ENCODE measurements at regions not wholly inside any gene's neighbourhood (a gene's known extent, or its start where the extent isn't known, plus 50 kb on each side); places are given as distances from the start of the nearest gene placed in this dataset.

DNA sequence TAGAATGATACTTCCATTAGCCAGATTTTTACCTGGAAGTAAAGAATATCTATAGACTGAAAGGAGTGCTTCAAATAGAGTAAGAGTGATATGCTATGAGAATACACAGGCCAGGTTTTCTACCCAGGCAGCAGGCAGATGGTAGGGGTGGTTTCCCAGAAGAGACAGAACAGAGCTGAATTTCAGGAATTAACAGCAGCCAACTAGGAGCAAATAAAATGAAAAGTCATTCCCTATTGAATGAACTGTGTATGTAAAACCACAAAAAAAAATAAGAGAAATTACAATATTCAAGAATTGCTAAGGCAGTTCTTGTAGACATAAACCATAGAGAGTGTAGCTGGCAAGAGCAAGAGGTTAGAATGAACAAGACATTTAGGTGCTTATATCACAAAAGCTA, 336.8 kb downstream of the KCNJ3 start:
- Histone ChIP-seq H3K9me3 (no peaks in the 10 kb centered on the region), H3K27ac (no peak overlapping the region), H3K27me3 (no peaks in the 10 kb centered on the region), H3K4me1 (no peaks in the 10 kb centered on the region), H3K36me3 (no peaks in the 10 kb centered on the region), H3K4me3 (no peak overlapping the region)
- no peak for TF ChIP-seq EP300 (IDR thresholded peaks at IDR 0.05)
- intact Hi-C loops (cut with DNase I): no loop called here
- DNase-seq: no peak

DNA sequence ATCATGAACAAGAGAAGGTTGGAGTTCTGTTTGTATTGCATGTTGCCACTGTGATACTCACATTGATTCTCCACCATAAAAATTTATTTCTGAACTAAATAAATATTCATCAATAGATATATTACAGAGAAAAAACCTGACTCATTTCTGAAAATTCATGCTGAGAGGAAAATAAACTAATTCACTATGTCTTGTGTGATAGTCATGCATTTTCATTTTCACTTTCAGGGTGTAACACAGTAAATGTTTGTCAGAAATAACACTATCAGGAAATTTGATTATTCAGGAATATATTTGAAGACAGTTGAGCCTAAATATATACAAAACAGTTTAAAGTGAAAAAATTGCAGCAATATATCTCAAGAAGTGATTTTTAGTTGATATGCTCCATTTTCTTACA, 335.2 kb downstream of the KCNJ3 start:
- H3K4me1 ChIP-seq: no peaks in the 10 kb centered on the region

DNA sequence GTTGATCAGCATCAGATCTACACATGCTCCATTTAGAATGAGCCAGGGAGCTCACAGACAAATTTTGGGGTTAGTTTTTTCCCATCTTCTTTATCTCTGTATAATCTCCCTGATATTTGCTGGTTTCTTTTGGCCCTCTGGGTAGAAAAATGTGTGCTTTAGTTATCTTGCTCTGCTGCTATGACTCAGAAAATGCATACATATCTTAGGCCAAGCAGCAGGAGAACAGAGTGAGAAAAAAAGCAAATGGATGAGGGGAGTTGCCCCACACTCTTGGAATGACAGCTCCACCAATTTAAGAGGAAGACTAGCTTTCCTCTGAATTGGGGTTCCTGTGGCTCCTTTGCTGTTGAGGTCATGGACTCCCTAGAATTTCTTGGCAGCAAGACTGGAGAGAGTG, 331.8 kb downstream of the KCNJ3 start:
- Histone ChIP-seq H3K9me3 (no peaks in the 10 kb centered on the region), H3K27ac (no peak overlapping the region), H3K4me3 (no peak overlapping the region), H3K4me1 (no peaks in the 10 kb centered on the region), H3K36me3 (no peaks in the 10 kb centered on the region), H3K27me3 (no peaks in the 10 kb centered on the region)
- TF ChIP-seq, protein P1, sequence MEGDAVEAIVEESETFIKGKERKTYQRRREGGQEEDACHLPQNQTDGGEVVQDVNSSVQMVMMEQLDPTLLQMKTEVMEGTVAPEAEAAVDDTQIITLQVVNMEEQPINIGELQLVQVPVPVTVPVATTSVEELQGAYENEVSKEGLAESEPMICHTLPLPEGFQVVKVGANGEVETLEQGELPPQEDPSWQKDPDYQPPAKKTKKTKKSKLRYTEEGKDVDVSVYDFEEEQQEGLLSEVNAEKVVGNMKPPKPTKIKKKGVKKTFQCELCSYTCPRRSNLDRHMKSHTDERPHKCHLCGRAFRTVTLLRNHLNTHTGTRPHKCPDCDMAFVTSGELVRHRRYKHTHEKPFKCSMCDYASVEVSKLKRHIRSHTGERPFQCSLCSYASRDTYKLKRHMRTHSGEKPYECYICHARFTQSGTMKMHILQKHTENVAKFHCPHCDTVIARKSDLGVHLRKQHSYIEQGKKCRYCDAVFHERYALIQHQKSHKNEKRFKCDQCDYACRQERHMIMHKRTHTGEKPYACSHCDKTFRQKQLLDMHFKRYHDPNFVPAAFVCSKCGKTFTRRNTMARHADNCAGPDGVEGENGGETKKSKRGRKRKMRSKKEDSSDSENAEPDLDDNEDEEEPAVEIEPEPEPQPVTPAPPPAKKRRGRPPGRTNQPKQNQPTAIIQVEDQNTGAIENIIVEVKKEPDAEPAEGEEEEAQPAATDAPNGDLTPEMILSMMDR (IDR thresholded peaks at IDR 0.05): no peak
- no peak for TF ChIP-seq EP300 (IDR thresholded peaks at IDR 0.05)
- TF ChIP-seq POLR2AphosphoS5 (IDR thresholded peaks at IDR 0.05): no peak
- no peak for TF ChIP-seq POLR2A (IDR thresholded peaks at IDR 0.05)
- no peak for DNase-seq
- intact Hi-C loops (cut with DNase I): no loop called here

More for the DNA sequence above, 335.2 kb downstream of the KCNJ3 start:
- intact Hi-C loops (cut with DNase I): no loop called here
- no peak overlapping the region for H3K27ac ChIP-seq
- TF ChIP-seq, protein P1 (IDR thresholded peaks at IDR 0.05): no peak
- TF ChIP-seq POLR2A (IDR thresholded peaks at IDR 0.05): no peak
- no peak for TF ChIP-seq EP300 (IDR thresholded peaks at IDR 0.05)
- no peak for TF ChIP-seq POLR2AphosphoS5 (IDR thresholded peaks at IDR 0.05)
- H3K4me3 ChIP-seq: no peak overlapping the region
- no peaks in the 10 kb centered on the region for H3K27me3 ChIP-seq
- DNase-seq: no peak
- H3K36me3 ChIP-seq: no peaks in the 10 kb centered on the region
- no peaks in the 10 kb centered on the region for H3K9me3 ChIP-seq

DNA sequence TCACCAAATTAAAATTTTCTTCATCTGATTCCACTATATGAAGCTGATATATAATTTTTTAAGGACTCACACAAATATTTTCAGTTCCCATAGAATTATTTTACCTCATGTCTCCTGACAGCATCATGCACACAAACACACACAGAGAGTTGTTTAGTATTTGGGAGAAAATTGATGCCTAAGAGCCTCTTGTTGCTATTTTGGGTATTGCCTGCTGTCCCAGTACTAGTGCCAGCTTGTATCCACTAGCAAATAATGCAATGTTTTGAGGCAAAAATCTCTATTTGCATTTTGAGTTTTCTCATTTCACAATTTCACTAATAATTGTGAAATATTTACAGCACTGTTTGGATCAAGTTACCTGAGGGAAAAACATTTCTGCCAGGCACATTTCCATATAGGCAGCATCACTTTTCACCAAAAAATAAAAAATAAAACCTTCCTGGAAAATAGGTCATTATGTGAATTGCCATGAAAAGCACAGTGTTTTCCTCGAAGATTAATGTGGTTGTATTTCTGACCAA, 328.2 kb downstream of the KCNJ3 start:
- no peaks in the 10 kb centered on the region for H3K9me3 ChIP-seq
- H3K4me3 ChIP-seq: no peak overlapping the region
- H3K4me1 ChIP-seq: no peaks in the 10 kb centered on the region
- intact Hi-C loops (cut with DNase I): no loop called here
- no peaks in the 10 kb centered on the region for H3K27me3 ChIP-seq
- no peak for DNase-seq
- 54 to 76% methylated on average over 1 of the region's 1 CpG for WGBS, 2 donors
- H3K36me3 ChIP-seq: no peaks in the 10 kb centered on the region
- H3K27ac ChIP-seq: no peak overlapping the region
- TF ChIP-seq EP300 (IDR thresholded peaks at IDR 0.05): no peak
- TF ChIP-seq, protein P1 (IDR thresholded peaks at IDR 0.05): no peak
- no peak for TF ChIP-seq POLR2A (IDR thresholded peaks at IDR 0.05)
- no peak for TF ChIP-seq POLR2AphosphoS5 (IDR thresholded peaks at IDR 0.05)

DNA sequence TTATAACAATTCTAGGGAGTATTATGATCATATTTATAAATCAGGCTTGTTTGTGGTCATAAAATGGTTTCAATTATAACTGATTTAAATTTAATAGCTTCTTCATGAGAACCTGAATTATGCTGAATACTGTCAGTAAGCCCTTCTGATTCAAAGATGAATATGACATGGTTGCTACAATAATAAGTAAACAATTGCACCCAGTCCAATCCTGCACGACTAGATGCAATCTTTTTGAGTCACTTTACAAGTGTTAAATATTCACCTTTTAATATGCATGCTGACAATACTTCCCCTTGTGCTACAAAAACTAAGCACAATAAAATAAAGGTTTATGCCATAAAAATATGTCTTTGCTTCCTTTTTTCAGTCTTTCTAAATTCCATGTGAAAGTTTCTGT, 325.2 kb downstream of the KCNJ3 start:
- Histone ChIP-seq H3K4me1 (no peaks in the 10 kb centered on the region), H3K27me3 (no peaks in the 10 kb centered on the region), H3K4me3 (no peak overlapping the region), H3K27ac (no peak overlapping the region), H3K36me3 (no peaks in the 10 kb centered on the region), H3K9me3 (no peaks in the 10 kb centered on the region)
- 21 to 46% methylated on average over 1 of the region's 1 CpG for WGBS, 2 donors
- DNase-seq: no peak
- TF ChIP-seq POLR2AphosphoS5 (IDR thresholded peaks at IDR 0.05): no peak
- no peak for TF ChIP-seq EP300 (IDR thresholded peaks at IDR 0.05)
- no peak for TF ChIP-seq POLR2A (IDR thresholded peaks at IDR 0.05)
- TF ChIP-seq, protein P1 (IDR thresholded peaks at IDR 0.05): no peak
- intact Hi-C loops (cut with DNase I): no loop called here

Measured in sigmoid colon (tissue), 6 donors.